Fibroblast of villous mesenchyme (primary cell): ENCODE measurements at regions not wholly inside any gene's neighbourhood (a gene's known extent, or its start where the extent isn't known, plus 50 kb on each side); places are given as distances from the start of the nearest gene placed in this dataset.
"Not testable (repeated sequence)": the region's sequence is repeated elsewhere in the genome, so short reads cannot be mapped to it uniquely, and the experiment has no call there.

Source experiments
- DNase-seq: peaks from one replicate; pipeline ENCODE4 v3.0.0-alpha.2; 2010; ENCODE audit warnings: low read depth
- H3K4me3 ChIP-seq: 2 replicates; pipeline ENCODE4 v1.5.1; 2011; ENCODE audit warnings: low read depth, mild to moderate bottlenecking, low read length
- TF ChIP-seq, protein P1 (sequence below): IDR thresholded peaks from 2 replicates; pipeline ENCODE4 v1.5.1; 2012; ENCODE audit warnings: low read depth, mild to moderate bottlenecking, low read length; ENCODE audit not compliant: insufficient read depth

DNA sequence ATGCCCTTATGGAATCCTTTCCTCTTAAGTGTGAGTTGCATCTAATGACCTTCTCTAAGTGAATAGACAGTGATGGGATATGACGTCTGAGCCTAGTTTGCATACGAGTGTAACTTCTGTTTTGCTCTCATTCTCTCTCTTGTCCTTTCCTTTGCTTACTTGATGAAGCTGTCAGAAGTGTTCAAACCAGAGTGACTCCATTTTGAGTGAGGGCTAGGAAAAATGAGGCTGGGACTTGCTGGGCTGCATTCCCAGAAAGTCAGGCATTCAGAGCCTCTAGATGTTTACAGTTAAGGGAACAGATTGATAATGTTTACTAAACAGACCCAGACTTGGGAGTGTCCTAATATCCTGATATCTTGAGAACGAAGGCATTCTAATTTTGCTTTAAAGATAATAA is 311.2 kb upstream of the SOX4 start:
- H3K4me3 ChIP-seq, DNase-seq: not testable (repeated sequence)

DNA sequence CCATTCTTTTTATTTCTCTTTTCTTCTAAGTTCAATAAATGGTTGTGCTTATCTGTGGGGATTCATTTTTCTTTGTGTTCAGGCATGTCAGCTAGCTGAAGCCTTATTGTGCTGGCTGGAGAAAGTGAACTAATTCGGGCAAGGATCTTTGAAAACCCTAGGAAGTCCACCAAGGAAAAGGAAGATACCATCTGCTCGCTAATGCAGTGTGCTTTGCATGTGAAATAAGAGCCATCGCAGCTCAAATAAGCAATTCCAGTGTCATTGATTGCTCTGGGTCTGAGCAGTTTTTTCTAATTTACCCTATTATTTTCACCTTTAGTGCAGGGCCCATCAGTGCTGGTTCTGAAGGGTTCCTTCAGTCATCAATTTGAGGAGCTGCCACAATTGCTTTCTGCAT is 309.4 kb upstream of the SOX4 start:
- DNase-seq = no peak
- H3K4me3 ChIP-seq = no peak overlapping the region
- TF ChIP-seq, protein P1, sequence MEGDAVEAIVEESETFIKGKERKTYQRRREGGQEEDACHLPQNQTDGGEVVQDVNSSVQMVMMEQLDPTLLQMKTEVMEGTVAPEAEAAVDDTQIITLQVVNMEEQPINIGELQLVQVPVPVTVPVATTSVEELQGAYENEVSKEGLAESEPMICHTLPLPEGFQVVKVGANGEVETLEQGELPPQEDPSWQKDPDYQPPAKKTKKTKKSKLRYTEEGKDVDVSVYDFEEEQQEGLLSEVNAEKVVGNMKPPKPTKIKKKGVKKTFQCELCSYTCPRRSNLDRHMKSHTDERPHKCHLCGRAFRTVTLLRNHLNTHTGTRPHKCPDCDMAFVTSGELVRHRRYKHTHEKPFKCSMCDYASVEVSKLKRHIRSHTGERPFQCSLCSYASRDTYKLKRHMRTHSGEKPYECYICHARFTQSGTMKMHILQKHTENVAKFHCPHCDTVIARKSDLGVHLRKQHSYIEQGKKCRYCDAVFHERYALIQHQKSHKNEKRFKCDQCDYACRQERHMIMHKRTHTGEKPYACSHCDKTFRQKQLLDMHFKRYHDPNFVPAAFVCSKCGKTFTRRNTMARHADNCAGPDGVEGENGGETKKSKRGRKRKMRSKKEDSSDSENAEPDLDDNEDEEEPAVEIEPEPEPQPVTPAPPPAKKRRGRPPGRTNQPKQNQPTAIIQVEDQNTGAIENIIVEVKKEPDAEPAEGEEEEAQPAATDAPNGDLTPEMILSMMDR = no peak

DNA sequence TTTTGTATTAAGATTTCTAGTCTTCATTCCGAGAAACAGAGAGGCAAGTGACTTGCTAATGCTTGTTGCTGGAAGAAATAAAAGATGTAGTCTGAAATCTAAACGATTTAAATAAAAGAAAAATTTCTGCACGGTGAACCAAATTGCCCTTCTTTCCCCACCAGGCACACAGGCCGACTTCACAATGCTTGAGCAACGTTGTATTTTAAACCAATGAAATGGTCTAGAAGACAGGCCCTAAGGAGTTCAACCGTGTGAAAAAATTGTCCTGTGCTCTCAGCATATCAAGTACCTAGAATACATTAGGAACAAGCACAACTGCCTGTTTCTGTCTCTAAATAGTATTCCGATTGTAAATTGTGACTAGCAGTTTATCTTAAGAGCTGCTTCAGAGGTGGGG is 308.8 kb upstream of the SOX4 start:
- TF ChIP-seq, protein P1 = no peak

DNA sequence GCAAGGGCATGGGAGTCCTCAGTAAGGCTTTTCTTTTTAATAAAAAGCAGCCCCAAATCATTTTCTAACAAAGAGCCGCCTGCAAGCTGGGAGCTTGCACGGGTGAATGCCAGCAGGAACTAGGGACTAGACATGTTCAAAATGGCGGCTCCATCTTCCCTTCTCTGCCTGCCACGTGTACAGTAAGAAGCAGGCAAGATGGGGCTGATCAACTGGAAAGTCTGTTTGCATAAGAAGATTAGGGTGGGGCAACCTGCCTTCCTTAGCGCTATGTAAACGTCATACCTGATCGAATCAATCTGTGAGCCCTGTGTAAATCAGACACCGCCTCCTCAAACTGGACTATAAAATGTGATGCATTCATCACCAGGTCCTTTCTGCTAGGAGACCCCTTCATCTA is 299.4 kb upstream of the SOX4 start:
- no peak for DNase-seq
- TF ChIP-seq, protein P1 = no peak
- no peak overlapping the region for H3K4me3 ChIP-seq

More for the DNA sequence above, 308.8 kb upstream of the SOX4 start:
- DNase-seq = no peak
- H3K4me3 ChIP-seq = no peak overlapping the region

DNA sequence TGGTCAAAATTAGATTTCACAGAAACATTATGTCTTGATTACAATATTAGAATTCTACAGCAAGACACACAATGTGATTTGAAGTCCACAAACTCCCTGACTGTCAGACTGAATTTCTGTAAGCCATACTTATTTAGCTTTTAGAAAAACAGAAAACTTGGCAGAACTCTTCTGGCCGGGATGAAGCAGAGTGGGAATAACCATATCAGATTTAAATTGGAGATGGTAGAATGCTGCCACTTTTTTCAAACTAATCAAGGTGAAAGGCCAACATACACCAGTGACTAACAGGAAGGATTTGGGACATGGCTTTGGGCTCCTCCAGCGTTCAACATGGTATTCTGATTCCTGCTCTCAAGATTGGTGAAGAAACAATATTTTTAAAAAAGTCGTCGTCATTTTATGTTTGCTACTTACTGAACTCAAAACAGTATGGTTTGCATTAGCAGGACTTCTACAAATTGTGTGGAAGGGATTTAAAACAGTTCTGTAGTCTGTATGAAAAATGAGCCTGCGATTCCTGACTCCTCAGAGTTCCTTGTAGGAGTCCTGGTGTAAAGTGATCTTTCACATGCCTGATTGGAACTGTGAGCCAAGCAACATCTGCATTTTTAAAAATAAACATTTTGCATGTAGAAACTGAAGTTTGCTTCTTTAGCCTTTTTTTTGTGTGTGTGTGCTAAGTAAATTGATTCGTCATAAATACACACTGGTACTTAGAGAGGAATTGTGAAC is 297.9 kb upstream of the SOX4 start:
- TF ChIP-seq, protein P1 = no peak
- peak; percentile 27 for DNase-seq
- H3K4me3 ChIP-seq = no peak overlapping the region

DNA sequence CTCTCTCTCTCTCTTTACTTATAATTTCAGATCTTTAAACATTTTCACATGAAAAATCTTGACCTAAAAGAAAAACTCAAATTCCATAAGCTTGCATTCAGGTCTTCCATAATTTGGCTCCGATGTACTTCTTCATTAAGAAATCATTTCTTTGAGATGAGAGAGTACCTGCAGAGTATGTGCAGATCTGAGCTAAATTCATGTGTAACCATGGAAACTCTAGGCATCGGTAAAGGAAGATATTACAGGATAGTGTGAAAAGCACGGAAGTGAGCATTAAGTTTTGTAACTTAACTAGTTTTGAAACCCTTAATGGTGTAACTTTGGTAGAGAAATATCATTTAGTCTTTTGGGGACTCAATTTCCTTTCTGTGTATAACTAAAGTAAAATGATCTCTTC is 295.9 kb upstream of the SOX4 start:
- no peak overlapping the region for H3K4me3 ChIP-seq
- TF ChIP-seq, protein P1 = no peak
- no peak for DNase-seq

DNA sequence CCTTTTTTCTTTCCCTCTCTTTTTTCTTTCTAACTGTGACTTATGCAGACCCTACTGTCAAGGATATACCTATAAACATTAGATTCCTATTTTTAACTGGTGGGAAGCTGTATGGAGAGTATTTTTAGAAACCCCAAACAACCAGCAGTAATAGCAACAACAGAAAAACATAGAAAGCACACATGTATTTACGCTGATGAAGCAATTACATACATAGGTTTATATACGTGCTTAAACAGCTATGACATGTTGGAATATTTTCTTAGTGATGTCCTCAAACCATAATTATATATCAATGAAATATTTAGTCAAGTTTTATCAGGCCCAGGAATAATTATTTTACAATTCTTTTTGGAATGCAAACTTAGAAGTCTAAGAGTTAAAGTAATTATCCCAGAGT is 294.3 kb upstream of the SOX4 start:
- TF ChIP-seq, protein P1 = no peak
- no peak overlapping the region for H3K4me3 ChIP-seq
- DNase-seq = no peak
